ENCODE measurements at regions not wholly inside any gene's neighbourhood (a gene's known extent, or its start where the extent isn't known, plus 50 kb on each side); places are given as distances from the start of the nearest gene placed in this dataset.

- Histone ChIP-seq H3K4me1 (ENCODE audit: insufficient read depth, low read length) (no peaks in the 10 kb centered on the region), H3K27me3 (ENCODE audit: insufficient read depth, low read length, poor library complexity) (no peaks in the 10 kb centered on the region), H3K9me3 (ENCODE audit: insufficient read depth, low read length, severe bottlenecking) (no peaks in the 10 kb centered on the region), H3K27ac (ENCODE audit: low read length) (no peak overlapping the region), H4K20me1 (ENCODE audit: insufficient read depth, low read length) (no peaks in the 10 kb centered on the region), H2AFZ (ENCODE audit: low read depth, low read length) (no peak overlapping the region), H3K79me2 (ENCODE audit: insufficient read depth, low read length) (no peaks in the 10 kb centered on the region), H3K9ac (ENCODE audit: low read depth, low read length) (no peak overlapping the region), H3K4me2 (ENCODE audit: insufficient read depth, low read length) (no peak overlapping the region), H3K4me3 (ENCODE audit: low read depth in 1 of 2, low read length in 2 of 2) (no peak overlapping the region), H3K36me3 (ENCODE audit: insufficient read depth, low read length) (no peaks in the 10 kb centered on the region)
- TF ChIP-seq CTCF (IDR thresholded peaks at IDR 0.05; ENCODE audit: borderline replicate concordance, extremely low read depth, low read length, poor library complexity, severe bottlenecking) (no peak), EZH2 (IDR thresholded peaks at IDR 0.05; ENCODE audit: borderline replicate concordance, low read depth, low read length, severe bottlenecking) (no peak)
- DNase-seq (no peak), ATAC-seq (ENCODE audit: insufficient read depth, low read depth) (no peak)
Observed at GRCh38 chr2:18961991-18962421, 372.6 kb upstream of the NT5C1B start.

GRCh38 chr2:18959952-18960717 lies 370.8 kb upstream of the NT5C1B start:
- H3K9me3 ChIP-seq (ENCODE audit: insufficient read depth, low read length, severe bottlenecking): no peaks in the 10 kb centered on the region
- no peak for DNase-seq
- no peak overlapping the region for H2AFZ ChIP-seq (ENCODE audit: low read depth, low read length)
- ATAC-seq (ENCODE audit: insufficient read depth, low read depth): no peak
- H3K27ac ChIP-seq (ENCODE audit: low read length): no peak overlapping the region
- no peaks in the 10 kb centered on the region for H3K4me1 ChIP-seq (ENCODE audit: insufficient read depth, low read length)
- H3K4me2 ChIP-seq (ENCODE audit: insufficient read depth, low read length): no peak overlapping the region
- H3K36me3 ChIP-seq (ENCODE audit: insufficient read depth, low read length): no peaks in the 10 kb centered on the region
- H3K9ac ChIP-seq (ENCODE audit: low read depth, low read length): no peak overlapping the region
- no peaks in the 10 kb centered on the region for H3K79me2 ChIP-seq (ENCODE audit: insufficient read depth, low read length)
- no peaks in the 10 kb centered on the region for H3K27me3 ChIP-seq (ENCODE audit: insufficient read depth, low read length, poor library complexity)
- TF ChIP-seq CTCF (IDR thresholded peaks at IDR 0.05; ENCODE audit: borderline replicate concordance, extremely low read depth, low read length, poor library complexity, severe bottlenecking) (no peak), EZH2 (IDR thresholded peaks at IDR 0.05; ENCODE audit: borderline replicate concordance, low read depth, low read length, severe bottlenecking) (no peak)
- no peaks in the 10 kb centered on the region for H4K20me1 ChIP-seq (ENCODE audit: insufficient read depth, low read length)
- H3K4me3 ChIP-seq (ENCODE audit: low read depth in 1 of 2, low read length in 2 of 2): no peak overlapping the region

DNA sequence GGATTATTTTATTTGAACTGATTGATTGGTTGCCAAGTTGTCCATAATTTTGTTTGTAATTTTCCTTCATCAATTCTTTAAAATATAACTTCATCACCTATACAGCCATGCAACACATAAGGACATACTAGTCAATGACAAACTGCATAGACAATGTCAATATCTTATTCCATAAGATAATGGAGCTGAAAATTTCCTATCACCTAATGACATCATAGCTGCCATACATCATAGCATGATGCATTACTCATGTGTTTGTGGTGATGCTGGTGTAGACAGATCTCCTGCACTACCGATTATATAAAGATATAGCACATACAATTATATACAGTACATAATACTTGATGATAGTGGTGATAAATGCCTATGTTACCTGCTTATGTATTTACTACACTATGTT lies 369.8 kb upstream of the NT5C1B start:
- no peak for TF ChIP-seq EZH2 (IDR thresholded peaks at IDR 0.05; ENCODE audit: borderline replicate concordance, low read depth, low read length, severe bottlenecking)
- no peak for TF ChIP-seq CTCF (IDR thresholded peaks at IDR 0.05; ENCODE audit: borderline replicate concordance, extremely low read depth, low read length, poor library complexity, severe bottlenecking)
- Histone ChIP-seq H2AFZ (ENCODE audit: low read depth, low read length) (no peak overlapping the region), H3K9ac (ENCODE audit: low read depth, low read length) (no peak overlapping the region), H3K4me2 (ENCODE audit: insufficient read depth, low read length) (no peak overlapping the region), H3K27me3 (ENCODE audit: insufficient read depth, low read length, poor library complexity) (no peaks in the 10 kb centered on the region), H3K36me3 (ENCODE audit: insufficient read depth, low read length) (no peaks in the 10 kb centered on the region), H3K9me3 (ENCODE audit: insufficient read depth, low read length, severe bottlenecking) (no peaks in the 10 kb centered on the region), H3K4me1 (ENCODE audit: insufficient read depth, low read length) (no peaks in the 10 kb centered on the region), H3K27ac (ENCODE audit: low read length) (no peak overlapping the region), H3K79me2 (ENCODE audit: insufficient read depth, low read length) (no peaks in the 10 kb centered on the region), H4K20me1 (ENCODE audit: insufficient read depth, low read length) (no peaks in the 10 kb centered on the region), H3K4me3 (ENCODE audit: low read depth in 1 of 2, low read length in 2 of 2) (no peak overlapping the region)
- DNase-seq (no peak), ATAC-seq (ENCODE audit: insufficient read depth, low read depth) (no peak)
